ENCODE measurements at regions not wholly inside any gene's neighbourhood (a gene's known extent, or its start where the extent isn't known, plus 50 kb on each side); places are given as distances from the start of the nearest gene placed in this dataset.

- TF ChIP-seq CTCF (IDR thresholded peaks at IDR 0.05) (no peak), EP300 (IDR thresholded peaks at IDR 0.05) (no peak), POLR2AphosphoS5 (IDR thresholded peaks at IDR 0.05) (no peak)
Observed at GRCh38 chr17:15108992-15109391, 156.1 kb downstream of the PMP22 start.

Data from esophagus muscularis mucosa (tissue), 4 donors.